Left ventricle myocardium inferior (tissue), 1 donor: ENCODE measurements at regions not wholly inside any gene's neighbourhood (a gene's known extent, or its start where the extent isn't known, plus 50 kb on each side); places are given as distances from the start of the nearest gene placed in this dataset.

Experiments used
- DNase-seq: peaks from one replicate; pipeline ENCODE4 v3.0.0-alpha.2; 2020
- H3K27ac ChIP-seq: fragments of 200-600 bp; replicated peaks from 2 replicates; pipeline ENCODE4 v1.8.0; 2021
- H3K27me3 ChIP-seq: fragments of 200-600 bp; 2 replicates; pipeline ENCODE4 v1.8.0; 2021; ENCODE audit warnings: low read depth
- H3K36me3 ChIP-seq: fragments of 200-600 bp; 2 replicates; pipeline ENCODE4 v1.8.0; 2021
- H3K4me1 ChIP-seq: fragments of 200-600 bp; 2 replicates; pipeline ENCODE4 v1.8.0; 2021
- H3K4me3 ChIP-seq: fragments of 200-600 bp; 2 replicates; pipeline ENCODE4 v1.8.0; 2021; ENCODE audit warnings: mild to moderate bottlenecking, moderate library complexity
- H3K9me3 ChIP-seq: fragments of 200-600 bp; replicated peaks from 2 replicates; pipeline ENCODE4 v1.8.0; 2021
- CTCF ChIP-seq: fragments of 200-600 bp; IDR thresholded peaks from 2 replicates; pipeline ENCODE4 v1.8.0; 2021; ENCODE audit warnings: antibody characterized with exemption, mild to moderate bottlenecking, borderline replicate concordance
- intact Hi-C: fragments of 100-400 bp; cut with micrococcal nuclease; formaldehyde crosslinking; loops from one replicate; pipeline ENCODE4 v1.11.0; 2022
- donor health status: DM: no; HTN: yes; CAD: no; lungs with severe emphysema.

- no peaks in the 10 kb centered on the region for H3K9me3 ChIP-seq
- no peak for DNase-seq
- H3K4me1 ChIP-seq: no peaks in the 10 kb centered on the region
- peaks cover 31% of the 10 kb centered on the region for H3K27me3 ChIP-seq
- no peak overlapping the region for H3K4me3 ChIP-seq
- intact Hi-C loops: no loop called here
- H3K27ac ChIP-seq: no peak overlapping the region
- TF ChIP-seq CTCF: no peak
- no peaks in the 10 kb centered on the region for H3K36me3 ChIP-seq
Measured at GRCh38 chr16:17839907-17840306, 369.1 kb upstream of the XYLT1 start.

- Histone ChIP-seq H3K4me1 (no peaks in the 10 kb centered on the region), H3K9me3 (no peaks in the 10 kb centered on the region), H3K36me3 (no peaks in the 10 kb centered on the region), H3K4me3 (no peak overlapping the region), H3K27ac (no peak overlapping the region), H3K27me3 (peaks cover 35% of the 10 kb centered on the region)
- TF ChIP-seq CTCF: no peak
- DNase-seq: no peak
- intact Hi-C loops: no loop called here
Measured at GRCh38 chr16:17839272-17839671, 368.5 kb upstream of the XYLT1 start.

GRCh38 chr16:17836868-17837602, 366.3 kb upstream of the XYLT1 start:
- no peaks in the 10 kb centered on the region for H3K9me3 ChIP-seq
- no peak overlapping the region for H3K4me3 ChIP-seq
- intact Hi-C loops: no loop called here
- no peak overlapping the region for H3K27ac ChIP-seq
- H3K4me1 ChIP-seq: no peaks in the 10 kb centered on the region
- peaks cover 36% of the 10 kb centered on the region for H3K27me3 ChIP-seq
- H3K36me3 ChIP-seq: no peaks in the 10 kb centered on the region
- TF ChIP-seq CTCF: no peak
- DNase-seq: no peak

- Histone ChIP-seq H3K36me3 (no peaks in the 10 kb centered on the region), H3K27ac (no peak overlapping the region), H3K4me3 (no peak overlapping the region), H3K27me3 (peaks cover 33% of the 10 kb centered on the region), H3K4me1 (no peaks in the 10 kb centered on the region), H3K9me3 (no peaks in the 10 kb centered on the region)
- no peak for TF ChIP-seq CTCF
- intact Hi-C loops: no loop called here
- no peak for DNase-seq
Measured at GRCh38 chr16:17835118-17835876, 364.5 kb upstream of the XYLT1 start.

- Histone ChIP-seq H3K27me3 (peaks cover 22% of the 10 kb centered on the region), H3K27ac (no peak overlapping the region), H3K4me1 (no peaks in the 10 kb centered on the region), H3K4me3 (no peak overlapping the region), H3K36me3 (no peaks in the 10 kb centered on the region), H3K9me3 (no peaks in the 10 kb centered on the region)
- intact Hi-C loops: no loop called here
- TF ChIP-seq CTCF: no peak
- no peak for DNase-seq
Measured at GRCh38 chr16:17832738-17833137, 362.0 kb upstream of the XYLT1 start.
